ENCODE measurements at regions not wholly inside any gene's neighbourhood (a gene's known extent, or its start where the extent isn't known, plus 50 kb on each side); places are given as distances from the start of the nearest gene placed in this dataset.

DNA sequence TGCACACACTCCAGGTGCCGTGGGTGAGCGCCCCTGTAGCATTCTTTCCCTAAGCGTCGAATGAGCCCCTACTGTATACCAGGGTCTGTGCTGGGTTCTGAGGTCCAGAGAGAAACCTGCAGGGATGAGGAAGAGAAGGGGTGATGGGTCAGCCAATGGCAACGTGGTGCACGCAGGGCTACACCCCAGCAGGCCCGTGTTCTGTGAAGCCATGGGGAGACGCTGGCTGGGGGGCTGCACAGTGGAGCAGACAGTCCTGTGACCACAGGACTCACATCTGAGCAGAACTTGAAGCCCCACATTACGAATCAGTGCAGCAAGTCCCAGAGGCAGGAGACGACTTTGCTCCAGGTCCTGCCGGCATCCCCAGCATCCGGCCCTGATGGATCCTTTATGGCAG is 1481.4 kb downstream of the BRD1 start:
- TF ChIP-seq POLR2AphosphoS5 (IDR thresholded peaks at IDR 0.05; ENCODE audit: borderline replicate concordance, low read depth, low read length) (no peak), EZH2 (IDR thresholded peaks at IDR 0.05) (no peak)
